ENCODE measurements at regions not wholly inside any gene's neighbourhood (a gene's known extent, or its start where the extent isn't known, plus 50 kb on each side); places are given as distances from the start of the nearest gene placed in this dataset.

DNA sequence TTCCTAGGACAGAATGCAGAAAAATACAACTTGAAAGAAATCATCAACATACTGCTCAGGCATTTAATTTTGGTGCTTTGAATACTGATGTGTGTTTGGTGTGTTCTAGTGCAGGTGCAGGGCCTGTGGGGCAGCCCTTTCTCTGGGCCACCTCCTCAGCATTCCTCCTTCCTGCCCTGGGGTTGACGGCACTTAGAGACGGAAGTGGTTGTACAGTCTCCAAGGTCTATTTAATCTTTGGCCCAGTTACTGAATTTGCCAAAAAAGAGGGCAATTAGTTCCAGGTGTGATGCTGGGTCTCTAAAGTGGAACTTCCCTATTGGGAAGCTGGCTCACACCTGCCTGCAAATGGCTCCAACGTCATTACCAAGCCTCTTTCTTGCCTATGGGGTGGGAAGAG, 269.0 kb downstream of the SH3GL2 start:
- TF ChIP-seq POLR2A (IDR thresholded peaks at IDR 0.05; ENCODE audit: low read length) (no peak), GATA1 (IDR thresholded peaks at IDR 0.05; ENCODE audit: low read depth, low read length) (no peak)

Data from erythroblast (primary cell).